ENCODE measurements at regions not wholly inside any gene's neighbourhood (a gene's known extent, or its start where the extent isn't known, plus 50 kb on each side); places are given as distances from the start of the nearest gene placed in this dataset.

DNA sequence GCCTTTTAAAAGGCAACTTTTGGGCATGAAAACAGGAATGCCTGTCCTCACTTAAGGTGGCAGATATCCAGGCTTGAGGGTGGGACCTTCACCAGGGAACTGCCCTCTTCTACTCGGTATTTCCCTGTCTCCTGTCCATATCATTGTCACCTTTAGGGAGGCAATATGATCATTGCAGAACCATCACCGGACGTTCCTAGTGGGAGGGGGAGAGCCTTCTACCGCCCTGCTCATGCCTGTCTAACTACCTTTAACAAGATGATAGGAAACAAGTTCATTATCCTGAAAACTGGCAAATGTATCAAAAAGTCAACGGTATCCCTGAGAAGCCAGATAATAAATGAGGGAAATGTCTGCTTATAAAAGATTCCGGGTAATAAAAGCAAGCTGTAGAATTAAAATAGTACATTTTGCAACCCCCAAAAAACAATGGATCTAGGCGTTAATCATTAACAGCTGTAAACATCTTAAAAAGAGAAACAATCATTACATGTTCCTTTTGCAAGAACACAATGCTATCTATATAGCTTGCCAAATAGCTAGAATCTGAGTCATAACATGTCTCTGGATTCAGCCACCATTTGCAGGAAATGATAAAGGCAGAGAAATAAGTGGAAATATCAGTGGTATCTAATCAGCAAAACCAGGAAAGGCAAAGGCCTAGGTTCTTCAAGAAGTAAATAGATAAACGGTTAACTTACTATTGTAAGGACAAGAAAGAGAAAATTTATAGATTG lies 852.9 kb upstream of the ADGRL4 start:
- TF ChIP-seq, protein P1, sequence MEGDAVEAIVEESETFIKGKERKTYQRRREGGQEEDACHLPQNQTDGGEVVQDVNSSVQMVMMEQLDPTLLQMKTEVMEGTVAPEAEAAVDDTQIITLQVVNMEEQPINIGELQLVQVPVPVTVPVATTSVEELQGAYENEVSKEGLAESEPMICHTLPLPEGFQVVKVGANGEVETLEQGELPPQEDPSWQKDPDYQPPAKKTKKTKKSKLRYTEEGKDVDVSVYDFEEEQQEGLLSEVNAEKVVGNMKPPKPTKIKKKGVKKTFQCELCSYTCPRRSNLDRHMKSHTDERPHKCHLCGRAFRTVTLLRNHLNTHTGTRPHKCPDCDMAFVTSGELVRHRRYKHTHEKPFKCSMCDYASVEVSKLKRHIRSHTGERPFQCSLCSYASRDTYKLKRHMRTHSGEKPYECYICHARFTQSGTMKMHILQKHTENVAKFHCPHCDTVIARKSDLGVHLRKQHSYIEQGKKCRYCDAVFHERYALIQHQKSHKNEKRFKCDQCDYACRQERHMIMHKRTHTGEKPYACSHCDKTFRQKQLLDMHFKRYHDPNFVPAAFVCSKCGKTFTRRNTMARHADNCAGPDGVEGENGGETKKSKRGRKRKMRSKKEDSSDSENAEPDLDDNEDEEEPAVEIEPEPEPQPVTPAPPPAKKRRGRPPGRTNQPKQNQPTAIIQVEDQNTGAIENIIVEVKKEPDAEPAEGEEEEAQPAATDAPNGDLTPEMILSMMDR (IDR thresholded peaks at IDR 0.05): no peak
- TF ChIP-seq POLR2A (IDR thresholded peaks at IDR 0.05): no peak
